Motor neuron (in vitro differentiated cells): ENCODE measurements at regions not wholly inside any gene's neighbourhood (a gene's known extent, or its start where the extent isn't known, plus 50 kb on each side); places are given as distances from the start of the nearest gene placed in this dataset.
A peak's percentile ranks its signal among the peaks of the same experiment; 100 is the strongest.

Experiments used
- ATAC-seq, 8 experiments: fragments of 200-7000 bp; cut with Tn5 transposase; replicated peaks in 6 of 8; 2 replicates each; pipeline ENCODE4 v1.8.0; 2021; ENCODE audit warnings: mild to moderate bottlenecking in 8 of 8, moderate library complexity in 8 of 8
- H3K27ac ChIP-seq, 2 donors: fragments of 250-450 bp; sonication (Bioruptor Pico); 2 replicates each; pipeline ENCODE4 v1.9.0; 2021; ENCODE audit warnings: antibody characterized with exemption in 2 of 2, mild to moderate bottlenecking in 2 of 2, moderate library complexity in 1 of 2
- H3K4me1 ChIP-seq, 2 donors: fragments of 250-450 bp; sonication (Bioruptor Pico); replicated peaks in 1 of 2; 2 replicates each; pipeline ENCODE4 v1.6.1; 2021; ENCODE audit warnings: antibody characterized with exemption in 2 of 2, mild to moderate bottlenecking in 2 of 2, moderate library complexity in 1 of 2
- H3K4me3 ChIP-seq, 5 donors: fragments of 250-450 bp; sonication (Bioruptor Pico); 2 replicates each; pipeline ENCODE4 v1.9.0; 2021; ENCODE audit warnings: antibody characterized with exemption in 5 of 5, mild to moderate bottlenecking in 5 of 5, moderate library complexity in 4 of 5
- WGBS, 10 experiments: fragments of 450-650 bp; shearing (Covaris generic); methylation state at CpG; one replicate each; pipeline ENCODE4 v1.0.0; 2022; 5-methylcytosine and 5-hydroxymethylcytosine counted together
- in situ Hi-C, 9 experiments: fragments of 400-800 bp; cut with MboI; loops; one replicate each; pipeline ENCODE4 v1.15.0; 2021; ENCODE audit warnings: low sequenced_read_pairs in 9 of 9, low pct_unique_long_range_greater_than_20kb in 2 of 9; ENCODE audit not compliant: unreplicated experiment in 9 of 9

DNA sequence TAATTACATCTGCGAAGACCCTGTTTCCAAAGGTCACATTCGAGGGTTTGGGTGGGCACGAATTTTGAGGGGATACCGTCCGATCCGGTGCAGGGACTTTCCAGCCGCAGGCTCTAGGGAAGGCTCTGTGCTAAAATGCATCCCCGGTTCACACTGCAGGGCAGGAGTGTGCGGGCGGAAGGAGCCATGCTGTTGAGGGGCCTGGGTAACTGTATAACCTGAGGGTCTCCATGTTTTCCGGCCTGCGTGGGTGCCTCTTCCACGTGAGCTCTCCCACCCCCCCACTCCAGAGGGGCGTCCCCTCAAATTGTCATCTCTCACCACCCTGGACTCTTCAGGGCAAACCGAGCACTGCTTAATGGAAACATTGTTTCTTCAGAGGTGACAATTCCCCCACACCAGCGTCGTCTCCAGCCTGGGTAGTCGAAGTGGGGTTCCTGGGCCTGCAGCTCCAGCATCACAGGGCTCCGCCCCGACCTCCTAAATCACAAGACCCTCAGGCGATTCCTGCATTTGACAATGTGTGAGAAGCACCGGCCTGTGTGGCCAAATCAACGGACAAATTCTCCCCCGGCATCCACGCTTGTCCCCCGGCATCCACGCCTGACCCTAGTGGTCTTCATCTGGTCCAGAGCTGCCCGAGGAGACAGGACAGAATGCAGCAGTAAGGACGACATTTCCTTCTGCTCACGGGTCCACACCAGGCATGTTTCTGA, 51.2 kb downstream of the FOXL3 start:
- ATAC-seq = no peak
- in situ Hi-C loops = no loop called here

DNA sequence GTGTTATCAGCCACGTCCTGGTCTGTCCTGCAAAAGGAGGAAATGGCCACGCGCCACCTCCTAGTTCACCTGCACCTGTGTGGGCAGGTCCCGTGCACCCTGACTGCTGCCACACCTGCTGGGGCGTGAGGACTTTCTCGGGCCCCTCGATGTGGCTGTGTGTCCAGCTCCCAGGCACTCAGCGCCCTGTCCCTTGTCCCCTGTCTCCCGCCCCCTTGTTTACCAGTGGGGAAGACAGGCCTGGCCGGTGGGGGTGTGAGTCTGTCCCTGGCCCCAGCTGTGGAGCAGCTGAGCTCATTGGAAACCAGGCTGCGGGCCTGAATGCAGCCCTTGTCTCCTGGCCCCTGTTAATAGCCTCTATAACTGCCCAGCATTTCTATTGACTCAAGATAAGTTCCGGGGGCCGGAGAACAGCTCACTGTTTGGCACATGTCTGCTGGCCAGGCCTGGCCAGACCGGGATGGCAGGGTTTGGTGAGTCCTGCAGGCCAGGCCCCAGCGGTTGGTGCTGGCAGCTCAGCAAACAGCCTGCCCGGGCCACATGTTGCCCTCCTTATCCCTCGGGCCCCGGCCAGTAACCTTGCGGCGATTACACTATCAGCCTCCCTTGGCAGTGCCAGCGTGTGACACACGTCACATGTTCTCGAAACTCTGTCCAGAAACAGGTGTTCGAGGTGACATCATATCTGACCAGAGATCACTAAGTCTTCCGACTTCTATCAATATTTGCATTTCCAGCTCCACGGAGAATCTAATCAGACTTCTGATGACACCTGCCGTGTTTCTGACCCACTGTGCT, 52.1 kb downstream of the FOXL3 start:
- 0 to 89% (median 70%) methylated on average over 1 to 5 of the region's 27 CpGs; no CpG with 5 or more reads in 3 of the 10 experiments for WGBS, 10 experiments
- ATAC-seq = peak in 5 of 8 experiments; percentile 21 to 42 (median 38)
- Histone ChIP-seq H3K4me3 (no peak overlapping the region), H3K4me1 (peaks cover 6 to 27% of the 10 kb centered on the region in 2 donors), H3K27ac (no peak overlapping the region)
- in situ Hi-C loops = no loop called here

More for the DNA sequence above, 51.2 kb downstream of the FOXL3 start:
- H3K27ac ChIP-seq = no peak overlapping the region
- no peak overlapping the region for H3K4me3 ChIP-seq
- 20 to 100% (median 74%) methylated on average over 1 to 12 of the region's 30 CpGs; no CpG with 5 or more reads in 3 of the 10 experiments for WGBS, 10 experiments
- H3K4me1 ChIP-seq = peaks cover 6 to 27% of the 10 kb centered on the region in 2 donors

DNA sequence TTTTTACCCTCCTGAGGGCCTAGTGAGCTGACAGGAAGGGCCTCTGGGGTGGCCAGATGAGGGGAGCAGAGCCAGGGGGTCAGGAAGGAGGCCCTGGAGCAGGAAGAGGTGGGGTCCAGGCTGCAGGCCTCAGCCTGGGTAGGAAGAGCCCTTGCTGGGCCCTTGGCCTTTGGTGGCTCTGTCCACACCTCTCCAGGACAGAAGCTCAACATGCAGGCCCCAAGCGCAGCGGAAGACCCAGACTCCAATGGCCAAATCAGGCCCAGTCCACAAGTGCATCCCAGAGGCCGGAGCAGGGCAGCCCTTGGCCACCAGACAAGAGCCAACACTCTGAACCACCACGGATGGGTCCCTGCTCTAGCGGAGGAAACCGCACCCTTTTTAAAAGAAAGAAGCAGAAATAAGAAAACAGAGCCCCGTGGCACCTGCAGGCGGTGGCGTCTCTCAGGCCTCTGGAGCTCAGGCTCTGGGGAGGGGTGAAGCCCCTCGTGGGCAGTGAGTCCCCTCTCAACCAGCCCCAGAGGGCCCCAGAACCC, 52.8 kb downstream of the FOXL3 start:
- Histone ChIP-seq H3K4me1 (peaks cover 6 to 25% of the 10 kb centered on the region in 2 donors), H3K4me3 (no peak overlapping the region), H3K27ac (no peak overlapping the region)
- 60 to 100% (median 85%) methylated on average over 1 to 3 of the region's 10 CpGs; no CpG with 5 or more reads in 6 of the 10 experiments for WGBS, 10 experiments
- in situ Hi-C loops = no loop called here
- ATAC-seq = no peak

DNA sequence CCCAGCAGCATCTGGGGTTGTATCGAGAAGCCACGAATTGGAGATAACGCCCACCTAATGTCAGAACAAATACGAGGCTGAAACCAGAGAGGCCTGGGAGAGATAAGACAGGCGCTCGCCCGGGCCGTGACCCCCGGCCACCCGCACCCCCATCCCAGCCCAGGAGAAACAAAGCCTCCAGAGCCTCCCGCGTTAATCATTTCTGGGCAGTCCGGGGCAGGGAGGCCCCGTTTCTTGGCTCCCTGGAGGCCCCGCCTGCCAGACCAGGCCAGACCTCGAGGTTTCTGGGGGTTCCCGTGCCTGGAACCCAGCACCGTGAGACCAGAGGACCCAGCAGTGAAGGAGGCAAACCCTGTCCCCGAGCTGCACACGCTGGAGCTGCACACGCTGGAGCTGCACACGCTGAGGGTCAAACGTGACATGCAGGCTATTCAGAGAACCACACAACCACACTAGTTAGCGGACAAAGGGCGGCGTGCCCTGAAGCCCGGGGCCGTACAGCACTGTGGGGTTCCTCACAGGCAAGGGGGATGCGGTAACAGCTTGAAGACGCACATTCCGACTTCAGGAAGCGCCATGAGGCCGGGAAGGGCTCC, 53.4 kb downstream of the FOXL3 start:
- peaks cover 6 to 25% of the 10 kb centered on the region in 2 donors for H3K4me1 ChIP-seq
- peak in 5 of 8 experiments; percentile 58 to 72 (median 70) for ATAC-seq
- in situ Hi-C loops = no loop called here
- 31 to 90% (median 87%) methylated on average over 2 to 18 of the region's 33 CpGs; no CpG with 5 or more reads in 7 of the 10 experiments for WGBS, 10 experiments
- H3K4me3 ChIP-seq = no peak overlapping the region
- H3K27ac ChIP-seq = peak overlapping the region in 1 of 2 donors; percentile 31

DNA sequence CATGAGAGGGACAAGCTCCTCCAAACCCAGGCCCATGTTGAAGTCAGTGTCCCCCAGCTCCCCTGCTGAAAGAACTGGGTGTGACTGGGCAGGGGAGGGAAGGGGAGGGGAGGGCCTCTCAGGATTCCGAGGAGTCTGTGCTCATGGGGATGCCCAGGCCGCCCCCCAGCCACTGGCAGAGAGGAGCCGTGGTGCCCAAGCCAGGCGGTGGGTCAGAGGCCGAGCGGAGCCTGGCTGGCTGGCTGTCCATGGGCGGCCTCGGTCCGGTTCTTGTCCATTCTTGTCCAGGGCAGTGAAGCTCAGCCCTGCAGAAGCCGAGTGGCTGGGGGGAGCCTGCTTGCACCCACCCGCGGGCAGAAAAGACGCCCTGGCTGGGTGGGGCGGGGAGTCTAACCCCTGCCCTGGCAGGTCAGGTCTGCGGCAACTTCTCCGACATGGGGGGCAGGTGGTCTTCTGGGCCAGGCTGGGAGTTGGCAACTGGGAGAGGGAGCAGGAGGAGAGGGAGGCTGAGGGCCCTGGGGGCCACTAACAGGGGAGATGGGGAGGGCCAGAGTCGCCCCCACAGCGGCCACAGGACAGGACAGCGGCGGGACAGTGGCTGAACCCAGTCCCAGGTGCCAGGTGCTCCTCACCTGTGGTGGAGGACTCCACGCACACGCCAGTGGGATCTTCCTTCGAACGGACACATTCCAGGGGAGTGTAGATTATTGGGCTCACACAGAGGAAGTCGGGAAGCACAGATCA, 54.1 kb downstream of the FOXL3 start:
- Histone ChIP-seq H3K4me1 (peaks cover 6 to 25% of the 10 kb centered on the region in 2 donors), H3K27ac (peak overlapping the region in 1 of 2 donors; percentile 31), H3K4me3 (no peak overlapping the region)
- in situ Hi-C loops = no loop called here
- no CpG with 5 or more reads among the region's 25 CpGs for WGBS, 10 experiments
- no peak for ATAC-seq

DNA sequence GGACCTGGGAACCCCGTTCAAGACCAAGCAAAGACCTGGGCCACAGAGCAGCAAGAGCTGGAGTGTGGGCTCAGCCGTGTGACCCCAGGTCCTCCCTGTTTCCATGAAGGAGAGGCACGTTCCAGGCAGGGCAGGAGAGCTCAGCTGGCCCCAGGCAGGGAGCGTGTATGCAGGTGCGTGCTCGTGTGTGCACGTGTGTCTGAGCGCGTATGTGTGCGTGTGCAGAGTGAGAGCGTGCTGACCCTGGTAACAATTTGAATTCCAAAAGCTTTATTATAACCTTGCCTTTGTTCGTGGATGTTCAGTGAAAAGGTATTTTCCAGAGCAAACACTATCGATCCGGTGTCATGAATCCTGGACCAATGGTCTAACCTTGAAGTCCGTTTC, 54.6 kb downstream of the FOXL3 start:
- in situ Hi-C loops = no loop called here
- Histone ChIP-seq H3K27ac (no peak overlapping the region), H3K4me1 (peaks cover 6 to 25% of the 10 kb centered on the region in 2 donors), H3K4me3 (no peak overlapping the region)
- ATAC-seq = no peak
- WGBS, 10 experiments = 38 to 100% (median 94%) methylated on average over 1 to 9 of the region's 15 CpGs; no CpG with 5 or more reads in 3 of the 10 experiments

DNA sequence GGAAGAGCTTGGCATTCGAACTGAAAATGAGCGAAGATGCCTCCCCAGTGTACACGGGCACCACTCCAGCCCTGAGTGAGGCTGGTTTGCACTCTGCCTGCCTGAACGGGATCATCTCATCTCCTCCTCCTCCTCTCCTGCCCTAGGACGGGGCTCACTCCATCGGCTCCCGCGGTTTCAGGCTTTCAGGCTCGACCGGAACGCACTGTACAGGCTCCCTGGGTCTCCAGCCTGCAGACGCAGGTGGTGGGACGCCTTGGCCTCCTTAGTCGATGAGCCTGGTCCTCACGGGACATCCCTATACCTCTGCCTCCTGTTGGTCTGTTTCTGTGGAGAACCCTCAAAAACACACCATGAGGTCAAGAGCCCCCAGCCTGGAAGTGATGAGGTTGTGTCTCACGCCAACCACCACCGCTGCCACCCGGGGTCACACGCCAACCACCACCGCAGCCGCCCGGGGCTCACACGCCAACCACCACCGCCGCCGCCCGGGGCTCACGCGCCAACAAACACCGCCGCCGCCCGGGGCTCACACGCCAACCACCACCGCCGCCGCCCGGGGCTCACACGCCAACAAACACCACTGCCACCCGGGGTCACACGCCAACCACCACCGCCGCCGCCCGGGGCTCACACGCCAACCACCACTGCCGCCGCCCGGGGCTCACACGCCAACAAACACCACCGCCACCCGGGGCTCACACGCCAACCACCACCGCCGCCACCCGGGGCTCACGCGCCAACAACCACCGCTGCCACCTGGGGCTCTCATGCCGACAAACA, 56.3 kb downstream of the FOXL3 start:
- in situ Hi-C loops = no loop called here
- 80 to 100% (median 80%) methylated on average over 1 to 9 of the region's 60 CpGs; no CpG with 5 or more reads in 5 of the 10 experiments for WGBS, 10 experiments
- Histone ChIP-seq H3K4me1 (peaks cover 6 to 25% of the 10 kb centered on the region in 2 donors), H3K4me3 (no peak overlapping the region), H3K27ac (no peak overlapping the region)
- ATAC-seq = no peak

DNA sequence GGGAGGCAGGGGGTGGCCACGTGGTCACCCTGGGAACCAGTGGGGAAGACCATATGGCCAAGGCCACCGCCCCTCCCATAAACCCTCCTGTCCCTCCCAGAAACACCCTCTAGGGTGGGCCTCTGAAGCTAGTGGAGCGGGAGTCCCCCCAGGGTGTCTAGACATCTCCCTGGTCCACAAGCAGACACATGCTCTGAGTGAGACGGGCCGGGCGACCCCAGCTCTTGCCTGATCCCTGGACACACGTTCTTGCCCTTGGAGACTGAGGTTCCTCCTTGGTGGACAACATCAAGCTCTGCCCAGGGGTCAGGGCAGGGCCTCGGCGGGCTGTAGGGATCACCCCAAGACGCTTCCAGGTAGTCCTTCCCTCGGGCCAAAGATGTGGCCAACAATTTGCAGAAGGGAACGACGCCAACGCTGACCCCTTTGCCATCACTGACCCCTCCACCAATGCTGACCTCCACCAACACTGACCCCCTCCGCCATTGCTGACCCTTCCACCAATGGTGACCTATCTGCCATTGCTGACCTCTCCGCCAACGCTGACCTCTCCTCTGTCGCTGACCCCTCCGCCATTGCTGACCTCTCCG, 57.1 kb downstream of the FOXL3 start:
- H3K4me3 ChIP-seq = no peak overlapping the region
- H3K4me1 ChIP-seq = peaks cover 6 to 18% of the 10 kb centered on the region in 2 donors
- WGBS, 10 experiments = 67 to 100% (median 90%) methylated on average over 2 to 10 of the region's 20 CpGs; no CpG with 5 or more reads in 6 of the 10 experiments
- in situ Hi-C loops = no loop called here
- H3K27ac ChIP-seq = no peak overlapping the region
- ATAC-seq = no peak

DNA sequence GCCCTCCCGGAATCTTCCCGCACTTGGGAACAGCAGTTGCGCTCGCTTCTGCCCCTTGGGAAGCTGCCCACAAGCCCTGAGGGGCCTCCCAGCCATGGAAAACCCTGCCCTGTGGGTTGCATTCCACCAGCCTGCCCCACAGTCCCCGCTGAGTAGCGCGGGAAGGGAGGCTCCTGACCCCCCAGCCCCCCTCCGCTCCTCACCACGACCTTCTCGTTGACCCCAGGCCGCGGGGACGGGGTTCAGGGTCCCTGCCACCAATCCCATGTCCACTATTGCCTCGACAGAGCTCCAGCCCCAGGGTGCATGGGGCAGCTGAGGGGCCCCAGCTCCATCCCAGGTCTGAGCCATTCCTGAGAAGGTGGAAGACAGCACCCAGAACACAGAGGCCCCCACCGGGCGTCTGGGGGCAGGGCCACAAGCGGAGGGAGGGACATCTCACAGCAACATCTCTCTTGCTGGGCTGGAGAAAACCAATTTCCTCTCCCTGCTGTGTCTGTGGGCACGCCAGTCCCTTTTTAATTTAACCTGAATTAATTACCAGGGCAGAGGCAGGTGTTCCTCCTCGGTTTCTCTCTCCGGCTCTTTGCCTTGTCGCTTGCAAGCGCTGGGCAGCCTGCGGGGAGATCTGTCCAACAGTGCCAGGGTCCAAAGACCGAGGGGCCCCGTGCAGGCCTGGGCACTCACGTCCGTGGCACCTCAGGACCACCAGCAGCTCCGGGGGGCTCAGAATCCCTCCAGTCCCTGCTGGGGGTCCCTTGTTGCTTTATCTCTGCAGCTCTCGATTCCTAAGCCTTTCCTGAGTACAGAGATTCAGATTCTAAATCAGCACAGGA, 57.9 kb downstream of the FOXL3 start:
- Histone ChIP-seq H3K4me1 (peaks cover 6 to 12% of the 10 kb centered on the region in 2 donors), H3K4me3 (no peak overlapping the region), H3K27ac (no peak overlapping the region)
- no peak for ATAC-seq
- in situ Hi-C loops = no loop called here
- 71 to 100% (median 87%) methylated on average over 2 to 8 of the region's 29 CpGs; no CpG with 5 or more reads in 6 of the 10 experiments for WGBS, 10 experiments

DNA sequence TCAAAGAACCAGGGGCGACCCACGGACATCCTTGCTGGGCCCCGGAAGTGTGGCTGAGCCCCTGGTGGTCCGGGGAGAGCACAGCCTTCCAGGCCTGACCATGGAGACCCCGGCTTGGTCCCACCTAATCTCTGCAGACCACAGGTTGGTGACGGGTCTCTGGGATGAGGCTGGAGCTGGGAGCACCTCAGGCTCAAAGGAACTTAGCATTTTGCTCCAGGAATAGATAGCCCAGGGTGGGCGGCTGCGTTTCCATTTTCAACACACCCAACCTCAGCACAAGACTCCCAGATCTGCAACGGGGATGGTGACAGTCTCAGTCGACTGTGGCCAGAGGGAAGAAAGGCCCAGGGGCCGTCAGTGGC, 58.5 kb downstream of the FOXL3 start:
- no peak for ATAC-seq
- in situ Hi-C loops = no loop called here
- WGBS, 10 experiments = 0 to 92% (median 59%) methylated on average over 1 to 6 of the region's 11 CpGs; no CpG with 5 or more reads in 5 of the 10 experiments
- H3K4me3 ChIP-seq = no peak overlapping the region
- no peak overlapping the region for H3K27ac ChIP-seq
- peaks cover under 1 to 6% of the 10 kb centered on the region in 2 donors for H3K4me1 ChIP-seq
